GM12873 (cell line): ENCODE measurements at regions not wholly inside any gene's neighbourhood (a gene's known extent, or its start where the extent isn't known, plus 50 kb on each side); places are given as distances from the start of the nearest gene placed in this dataset.

Source experiments
- TF ChIP-seq, protein P1 (sequence below): IDR thresholded peaks from 2 replicates; pipeline ENCODE4 v1.5.1; 2012; ENCODE audit warnings: low read depth, mild to moderate bottlenecking, moderate library complexity, low read length, control low read depth; ENCODE audit not compliant: insufficient read depth; ENCODE audit errors: missing control alignments

DNA sequence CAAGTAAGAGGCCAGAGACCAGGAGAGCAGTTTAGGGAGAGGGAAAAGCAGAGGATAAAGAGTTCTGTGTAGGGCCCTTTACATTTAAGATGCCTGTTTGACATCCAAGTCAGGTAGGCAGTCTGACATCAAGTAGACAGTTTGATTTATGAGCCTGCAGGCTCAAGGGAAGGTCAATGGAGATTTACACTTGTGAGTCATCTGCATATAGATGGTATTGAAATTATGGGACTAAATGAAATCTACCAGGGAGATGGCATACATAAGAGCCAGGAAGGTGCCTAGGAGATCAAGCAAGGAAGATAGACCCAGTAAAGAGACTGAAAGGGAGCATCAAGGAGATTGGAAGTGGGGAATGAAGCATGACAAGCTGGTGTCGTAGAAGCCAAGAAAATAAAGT lies 212.4 kb upstream of the PKDCC start:
- TF ChIP-seq, protein P1, sequence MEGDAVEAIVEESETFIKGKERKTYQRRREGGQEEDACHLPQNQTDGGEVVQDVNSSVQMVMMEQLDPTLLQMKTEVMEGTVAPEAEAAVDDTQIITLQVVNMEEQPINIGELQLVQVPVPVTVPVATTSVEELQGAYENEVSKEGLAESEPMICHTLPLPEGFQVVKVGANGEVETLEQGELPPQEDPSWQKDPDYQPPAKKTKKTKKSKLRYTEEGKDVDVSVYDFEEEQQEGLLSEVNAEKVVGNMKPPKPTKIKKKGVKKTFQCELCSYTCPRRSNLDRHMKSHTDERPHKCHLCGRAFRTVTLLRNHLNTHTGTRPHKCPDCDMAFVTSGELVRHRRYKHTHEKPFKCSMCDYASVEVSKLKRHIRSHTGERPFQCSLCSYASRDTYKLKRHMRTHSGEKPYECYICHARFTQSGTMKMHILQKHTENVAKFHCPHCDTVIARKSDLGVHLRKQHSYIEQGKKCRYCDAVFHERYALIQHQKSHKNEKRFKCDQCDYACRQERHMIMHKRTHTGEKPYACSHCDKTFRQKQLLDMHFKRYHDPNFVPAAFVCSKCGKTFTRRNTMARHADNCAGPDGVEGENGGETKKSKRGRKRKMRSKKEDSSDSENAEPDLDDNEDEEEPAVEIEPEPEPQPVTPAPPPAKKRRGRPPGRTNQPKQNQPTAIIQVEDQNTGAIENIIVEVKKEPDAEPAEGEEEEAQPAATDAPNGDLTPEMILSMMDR = no peak

DNA sequence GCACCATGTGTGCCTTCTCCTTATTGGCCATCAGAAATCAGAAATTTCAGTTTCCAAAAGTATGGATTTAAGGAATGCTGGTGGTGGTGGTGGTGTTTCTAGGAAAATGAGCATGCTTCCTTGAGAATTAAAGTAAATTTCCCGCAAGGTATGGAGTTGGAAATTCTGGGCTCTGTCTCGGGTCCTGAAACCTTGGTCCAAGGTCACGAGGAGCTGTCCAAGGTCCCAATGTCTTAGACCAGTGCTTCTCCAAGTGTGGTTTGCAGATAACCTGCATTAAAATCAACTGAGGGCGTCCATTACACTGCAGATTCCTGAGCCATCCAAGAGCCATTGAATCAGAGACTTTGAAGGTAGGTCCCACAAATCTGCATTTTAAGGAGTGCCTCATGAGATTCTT lies 210.9 kb upstream of the PKDCC start:
- TF ChIP-seq, protein P1 = no peak

DNA sequence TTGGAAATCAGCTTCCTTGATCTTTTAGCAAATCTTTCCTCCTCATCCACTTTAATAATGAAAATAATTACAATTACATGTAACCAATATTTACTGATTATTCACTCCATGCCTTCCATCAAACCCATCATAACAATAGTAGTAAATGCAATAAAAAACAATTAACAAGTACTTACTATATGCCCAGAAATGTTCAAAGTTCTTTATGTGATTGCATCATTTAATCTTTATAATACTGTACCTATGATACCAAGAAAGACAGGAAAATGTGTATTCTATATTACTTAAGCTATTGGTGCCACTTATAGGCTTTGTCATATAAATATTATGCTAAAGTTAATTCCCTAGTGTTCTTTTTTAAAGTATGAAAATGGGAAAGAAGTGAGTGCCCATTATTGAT lies 210.2 kb upstream of the PKDCC start:
- TF ChIP-seq, protein P1 = no peak

DNA sequence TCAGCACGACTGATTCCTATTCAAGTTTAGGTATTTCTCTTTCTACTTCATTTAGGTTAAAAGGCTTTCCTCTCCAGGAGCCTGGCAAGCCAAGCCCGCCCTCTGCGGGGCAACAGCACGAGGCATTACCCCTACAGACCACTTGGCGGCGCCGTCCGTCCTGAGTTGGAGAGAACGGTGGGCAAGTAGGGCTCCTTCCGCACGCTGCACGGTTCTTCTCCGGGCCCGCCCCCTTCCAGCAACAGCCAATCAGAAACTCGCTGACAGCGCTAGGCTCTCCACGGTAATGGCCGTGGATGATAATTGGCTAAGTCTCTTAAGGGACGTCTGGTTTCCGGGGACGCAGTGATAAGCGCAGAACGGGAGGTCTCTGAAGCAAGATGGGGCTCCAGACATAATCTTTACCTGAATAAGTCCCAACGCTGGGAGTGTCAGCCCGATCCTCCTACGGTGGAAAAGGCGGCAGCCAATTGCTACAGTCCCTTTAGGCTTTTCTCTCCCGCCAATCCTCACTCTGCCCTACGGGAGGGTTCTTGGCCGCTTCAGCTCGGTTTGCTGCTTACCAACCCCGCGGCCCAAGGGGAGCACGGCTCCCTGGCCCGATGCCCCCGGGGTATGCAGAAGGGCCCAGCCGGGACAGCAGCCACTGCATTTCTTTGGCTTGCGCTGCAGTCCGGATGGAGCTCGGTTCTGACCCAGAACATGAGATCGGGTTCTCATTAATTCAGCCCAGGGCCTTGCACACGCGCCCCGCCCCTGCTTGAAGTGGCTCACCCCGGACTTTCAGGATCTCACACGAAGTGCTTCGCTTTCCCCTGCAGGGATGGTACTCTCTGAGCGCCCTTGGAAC lies 206.9 kb upstream of the PKDCC start:
- TF ChIP-seq, protein P1 = peak; percentile 97

DNA sequence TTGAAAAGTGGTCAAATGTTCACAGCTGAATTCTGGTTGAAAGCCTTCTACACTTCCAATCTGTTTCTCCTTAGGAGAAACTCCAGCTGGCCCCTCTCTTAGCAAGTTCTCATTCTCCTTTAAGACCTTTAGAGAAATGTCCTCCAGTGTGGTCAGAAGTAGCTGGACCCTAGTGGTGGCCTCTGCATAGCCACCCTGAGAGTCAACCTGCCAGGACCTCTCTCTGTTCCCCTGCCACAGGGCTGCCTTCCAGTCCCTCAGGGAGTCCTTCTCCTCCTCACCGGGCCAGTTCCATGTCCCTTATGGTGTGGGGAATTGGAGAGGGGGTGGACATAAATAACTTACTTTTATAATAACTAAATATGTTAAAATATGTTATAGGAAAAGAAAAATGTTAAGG lies 200.9 kb upstream of the PKDCC start:
- TF ChIP-seq, protein P1 = no peak

DNA sequence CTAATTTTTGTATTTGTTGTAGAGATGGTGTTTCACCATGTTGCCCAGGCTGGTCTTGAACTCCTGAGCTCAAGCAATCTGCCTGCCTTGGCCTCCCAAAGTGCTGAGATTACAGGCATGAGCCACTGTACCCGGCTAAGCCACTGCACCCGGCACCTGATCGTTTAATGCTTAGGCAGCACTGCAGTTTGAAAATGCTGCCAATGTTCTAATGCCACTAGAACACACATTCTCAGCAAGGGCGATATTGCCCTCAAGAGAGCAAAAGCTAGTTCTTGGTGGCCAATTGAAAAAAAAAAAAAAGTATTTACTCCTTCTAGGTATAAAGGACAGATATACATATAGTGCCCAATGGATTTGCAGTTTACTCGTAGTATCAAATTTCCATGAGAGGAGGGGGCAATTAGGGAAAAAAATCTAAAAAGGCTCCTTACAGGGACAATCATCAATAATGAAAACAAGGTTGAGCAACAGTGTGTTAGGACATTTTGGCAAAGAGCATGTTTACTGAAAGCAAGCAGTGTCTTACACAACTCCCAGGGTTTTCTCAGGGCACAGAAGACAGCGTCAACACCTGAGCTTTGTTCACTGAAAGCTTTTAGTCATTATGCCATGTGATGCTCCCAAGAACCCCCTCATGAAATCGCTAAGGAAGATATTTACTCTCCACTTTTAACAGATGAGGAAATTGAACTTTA lies 199.9 kb upstream of the PKDCC start:
- TF ChIP-seq, protein P1 = no peak

DNA sequence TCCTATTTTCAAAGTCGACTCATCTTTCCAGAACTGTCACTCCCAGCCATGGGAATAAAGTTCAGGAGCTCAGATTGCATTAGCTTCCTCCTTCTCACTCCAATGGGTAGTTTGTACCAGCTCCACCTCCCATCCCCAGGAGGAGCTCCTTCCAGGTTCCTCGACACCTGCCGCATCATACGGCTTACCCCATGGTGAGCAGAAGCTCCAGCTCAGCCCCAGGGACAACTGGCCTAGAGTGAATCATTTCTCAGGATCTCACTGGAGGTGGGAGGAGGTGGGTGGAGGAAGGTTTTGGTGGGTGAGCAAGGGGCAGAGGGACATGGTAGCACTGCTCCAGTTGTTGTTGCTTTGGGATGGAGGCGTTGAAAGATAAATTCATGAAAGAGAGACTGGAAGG lies 196.3 kb upstream of the PKDCC start:
- TF ChIP-seq, protein P1 = no peak
